ENCODE measurements at regions not wholly inside any gene's neighbourhood (a gene's known extent, or its start where the extent isn't known, plus 50 kb on each side); places are given as distances from the start of the nearest gene placed in this dataset.

DNA sequence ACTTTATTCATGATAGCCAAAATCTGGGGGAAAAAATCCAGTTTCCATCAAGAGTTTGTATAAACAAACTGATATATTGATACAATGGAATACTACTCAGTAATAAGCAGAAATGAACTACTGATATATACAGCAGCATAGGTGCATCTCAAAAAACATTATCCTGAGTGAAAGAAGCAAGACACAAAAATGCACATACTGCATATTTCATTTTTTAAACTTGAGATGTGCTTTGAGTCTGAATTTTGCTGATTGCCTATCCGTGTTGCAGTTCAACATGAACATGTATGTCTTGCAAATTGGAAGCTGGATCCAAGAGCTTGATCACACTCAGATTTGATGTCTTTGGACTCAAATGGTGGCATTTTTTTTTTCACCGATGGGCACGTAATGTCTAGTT is 132.4 kb downstream of the TSEN15 start:
- TF ChIP-seq CTCF (IDR thresholded peaks at IDR 0.05): no peak
- TF ChIP-seq POLR2A (IDR thresholded peaks at IDR 0.05): no peak
